ENCODE measurements at regions not wholly inside any gene's neighbourhood (a gene's known extent, or its start where the extent isn't known, plus 50 kb on each side); places are given as distances from the start of the nearest gene placed in this dataset.
"Not testable (repeated sequence)": the region's sequence is repeated elsewhere in the genome, so short reads cannot be mapped to it uniquely, and the experiment has no call there.

GRCh38 chr7:121744877-121745276 lies 128.1 kb upstream of the PTPRZ1 start:
- 100% methylated on average over 1 of the region's 2 CpGs for WGBS, 2 experiments (ENCODE audit: insufficient coverage in 2 of 2)

GRCh38 chr7:121744319-121744718 lies 128.6 kb upstream of the PTPRZ1 start:
- Histone ChIP-seq H3K36me3 (ENCODE audit: control insufficient read depth, insufficient read depth, low read length) (no peaks in the 10 kb centered on the region), H3K4me3 (ENCODE audit: extremely low read depth, insufficient read depth, low read length, poor library complexity, severe bottlenecking) (no peak overlapping the region), H3K27ac (ENCODE audit: low read depth, low read length, severe bottlenecking) (no peak overlapping the region), H3K9me3 (ENCODE audit: control insufficient read depth, low read length) (no peaks in the 10 kb centered on the region), H3K4me1 (ENCODE audit: control insufficient read depth, insufficient read depth, low read length, poor library complexity, severe bottlenecking) (peaks cover 3% of the 10 kb centered on the region)
- no CpG with 5 or more reads among the region's 3 CpGs for WGBS, 2 experiments (ENCODE audit: insufficient coverage in 2 of 2)

More at GRCh38 chr7:121744877-121745276, 128.1 kb upstream of the PTPRZ1 start:
- Histone ChIP-seq H3K27ac (ENCODE audit: low read depth, low read length, severe bottlenecking) (no peak overlapping the region), H3K9me3 (ENCODE audit: control insufficient read depth, low read length) (no peaks in the 10 kb centered on the region), H3K4me1 (ENCODE audit: control insufficient read depth, insufficient read depth, low read length, poor library complexity, severe bottlenecking) (no peaks in the 10 kb centered on the region), H3K36me3 (ENCODE audit: control insufficient read depth, insufficient read depth, low read length) (no peaks in the 10 kb centered on the region), H3K4me3 (ENCODE audit: extremely low read depth, insufficient read depth, low read length, poor library complexity, severe bottlenecking) (no peak overlapping the region)

- Histone ChIP-seq H3K27ac (ENCODE audit: low read depth, low read length, severe bottlenecking) (no peak overlapping the region), H3K36me3 (ENCODE audit: control insufficient read depth, insufficient read depth, low read length) (no peaks in the 10 kb centered on the region), H3K4me1 (ENCODE audit: control insufficient read depth, insufficient read depth, low read length, poor library complexity, severe bottlenecking) (peaks cover 4% of the 10 kb centered on the region), H3K9me3 (ENCODE audit: control insufficient read depth, low read length) (no peaks in the 10 kb centered on the region), H3K4me3 (ENCODE audit: extremely low read depth, insufficient read depth, low read length, poor library complexity, severe bottlenecking) (no peak overlapping the region)
These were observed 131.1 kb upstream of the PTPRZ1 start for GRCh38 chr7:121741896-121742295.

- H3K36me3 ChIP-seq (ENCODE audit: control insufficient read depth, insufficient read depth, low read length): no peaks in the 10 kb centered on the region
- H3K27ac ChIP-seq (ENCODE audit: low read depth, low read length, severe bottlenecking): no peak overlapping the region
- H3K4me1 ChIP-seq (ENCODE audit: control insufficient read depth, insufficient read depth, low read length, poor library complexity, severe bottlenecking): peaks cover 4% of the 10 kb centered on the region
- no peaks in the 10 kb centered on the region for H3K9me3 ChIP-seq (ENCODE audit: control insufficient read depth, low read length)
- WGBS, 2 experiments (ENCODE audit: insufficient coverage in 2 of 2): 44 to 67% methylated on average over 1 to 2 of the region's 3 CpGs
- no peak overlapping the region for H3K4me3 ChIP-seq (ENCODE audit: extremely low read depth, insufficient read depth, low read length, poor library complexity, severe bottlenecking)
These were observed 133.5 kb upstream of the PTPRZ1 start for GRCh38 chr7:121739465-121739864.

- Histone ChIP-seq H3K4me3 (ENCODE audit: extremely low read depth, insufficient read depth, low read length, poor library complexity, severe bottlenecking) (no peak overlapping the region), H3K9me3 (ENCODE audit: control insufficient read depth, low read length) (peaks cover 4% of the 10 kb centered on the region), H3K4me1 (ENCODE audit: control insufficient read depth, insufficient read depth, low read length, poor library complexity, severe bottlenecking) (no peaks in the 10 kb centered on the region), H3K27ac (ENCODE audit: low read depth, low read length, severe bottlenecking) (no peak overlapping the region), H3K36me3 (ENCODE audit: control insufficient read depth, insufficient read depth, low read length) (no peaks in the 10 kb centered on the region)
These were observed 142.1 kb upstream of the PTPRZ1 start for GRCh38 chr7:121730869-121731268.

- Histone ChIP-seq H3K27ac (ENCODE audit: low read depth, low read length, severe bottlenecking) (no peak overlapping the region), H3K4me3 (ENCODE audit: extremely low read depth, insufficient read depth, low read length, poor library complexity, severe bottlenecking) (no peak overlapping the region)
These were observed 158.2 kb upstream of the PTPRZ1 start for GRCh38 chr7:121714559-121715303.

GRCh38 chr7:121712961-121713360 lies 160.0 kb upstream of the PTPRZ1 start:
- not testable (repeated sequence) for H3K27ac ChIP-seq (ENCODE audit: low read depth, low read length, severe bottlenecking); H3K9me3 ChIP-seq (ENCODE audit: control insufficient read depth, low read length); H3K36me3 ChIP-seq (ENCODE audit: control insufficient read depth, insufficient read depth, low read length); H3K4me3 ChIP-seq (ENCODE audit: extremely low read depth, insufficient read depth, low read length, poor library complexity, severe bottlenecking); H3K4me1 ChIP-seq (ENCODE audit: control insufficient read depth, insufficient read depth, low read length, poor library complexity, severe bottlenecking)
- 71 to 84% methylated on average over 3 to 5 of the region's 5 CpGs for WGBS, 2 experiments (ENCODE audit: insufficient coverage in 2 of 2)

More at GRCh38 chr7:121714559-121715303, 158.2 kb upstream of the PTPRZ1 start:
- H3K36me3 ChIP-seq (ENCODE audit: control insufficient read depth, insufficient read depth, low read length): no peaks in the 10 kb centered on the region
- H3K9me3 ChIP-seq (ENCODE audit: control insufficient read depth, low read length): no peaks in the 10 kb centered on the region
- H3K4me1 ChIP-seq (ENCODE audit: control insufficient read depth, insufficient read depth, low read length, poor library complexity, severe bottlenecking): no peaks in the 10 kb centered on the region
- 43 to 50% methylated on average over 2 of the region's 3 CpGs for WGBS, 2 experiments (ENCODE audit: insufficient coverage in 2 of 2)

- Histone ChIP-seq H3K27ac (ENCODE audit: low read depth, low read length, severe bottlenecking) (no peak overlapping the region), H3K4me3 (ENCODE audit: extremely low read depth, insufficient read depth, low read length, poor library complexity, severe bottlenecking) (no peak overlapping the region), H3K9me3 (ENCODE audit: control insufficient read depth, low read length) (no peaks in the 10 kb centered on the region), H3K4me1 (ENCODE audit: control insufficient read depth, insufficient read depth, low read length, poor library complexity, severe bottlenecking) (no peaks in the 10 kb centered on the region), H3K36me3 (ENCODE audit: control insufficient read depth, insufficient read depth, low read length) (no peaks in the 10 kb centered on the region)
- WGBS, 2 experiments (ENCODE audit: insufficient coverage in 2 of 2): 83% methylated on average over 1 of the region's 2 CpGs; no CpG with 5 or more reads in 1 of the 2 experiments
These were observed 175.1 kb upstream of the PTPRZ1 start for GRCh38 chr7:121697731-121698316.

GRCh38 chr7:121696954-121697353 lies 176.0 kb upstream of the PTPRZ1 start:
- WGBS, 2 experiments (ENCODE audit: insufficient coverage in 2 of 2): 80% methylated on average over 1 of the region's 1 CpG; no CpG with 5 or more reads in 1 of the 2 experiments
- Histone ChIP-seq H3K4me3 (ENCODE audit: extremely low read depth, insufficient read depth, low read length, poor library complexity, severe bottlenecking) (no peak overlapping the region), H3K27ac (ENCODE audit: low read depth, low read length, severe bottlenecking) (no peak overlapping the region), H3K4me1 (ENCODE audit: control insufficient read depth, insufficient read depth, low read length, poor library complexity, severe bottlenecking) (no peaks in the 10 kb centered on the region), H3K9me3 (ENCODE audit: control insufficient read depth, low read length) (no peaks in the 10 kb centered on the region), H3K36me3 (ENCODE audit: control insufficient read depth, insufficient read depth, low read length) (no peaks in the 10 kb centered on the region)

- H3K4me1 ChIP-seq (ENCODE audit: control insufficient read depth, insufficient read depth, low read length, poor library complexity, severe bottlenecking): no peaks in the 10 kb centered on the region
- H3K9me3 ChIP-seq (ENCODE audit: control insufficient read depth, low read length): no peaks in the 10 kb centered on the region
- H3K4me3 ChIP-seq (ENCODE audit: extremely low read depth, insufficient read depth, low read length, poor library complexity, severe bottlenecking): no peak overlapping the region
- WGBS, 2 experiments (ENCODE audit: insufficient coverage in 2 of 2): 100% methylated on average over 2 of the region's 3 CpGs; no CpG with 5 or more reads in 1 of the 2 experiments
- H3K27ac ChIP-seq (ENCODE audit: low read depth, low read length, severe bottlenecking): no peak overlapping the region
- no peaks in the 10 kb centered on the region for H3K36me3 ChIP-seq (ENCODE audit: control insufficient read depth, insufficient read depth, low read length)
These were observed 183.2 kb upstream of the PTPRZ1 start for GRCh38 chr7:121689749-121690148.

GRCh38 chr7:121681700-121682099 lies 191.3 kb upstream of the PTPRZ1 start:
- no peak overlapping the region for H3K27ac ChIP-seq (ENCODE audit: low read depth, low read length, severe bottlenecking)
- H3K9me3 ChIP-seq (ENCODE audit: control insufficient read depth, low read length): no peaks in the 10 kb centered on the region
- H3K4me1 ChIP-seq (ENCODE audit: control insufficient read depth, insufficient read depth, low read length, poor library complexity, severe bottlenecking): no peaks in the 10 kb centered on the region
- no peaks in the 10 kb centered on the region for H3K36me3 ChIP-seq (ENCODE audit: control insufficient read depth, insufficient read depth, low read length)
- WGBS, 2 experiments (ENCODE audit: insufficient coverage in 2 of 2): 90% methylated on average over 2 of the region's 3 CpGs; no CpG with 5 or more reads in 1 of the 2 experiments
- H3K4me3 ChIP-seq (ENCODE audit: extremely low read depth, insufficient read depth, low read length, poor library complexity, severe bottlenecking): no peak overlapping the region

Data from mesodermal cell (in vitro differentiated cells).